HepG2 (cell line): ENCODE measurements at regions not wholly inside any gene's neighbourhood (a gene's known extent, or its start where the extent isn't known, plus 50 kb on each side); places are given as distances from the start of the nearest gene placed in this dataset.

ENCODE experiments used
- ASH2L ChIP-seq: fragments of 300-600, 200-600 bp; sonication (generic); IDR thresholded peaks from 2 replicates; pipeline ENCODE4 v1.7.0; 2017; ENCODE audit warnings: low read depth, mild to moderate bottlenecking, moderate library complexity, mixed read lengths, low read length; ENCODE audit not compliant: insufficient read length
- ATF5 ChIP-seq: sonication (generic); formaldehyde crosslinking; IDR thresholded peaks from 2 replicates; pipeline ENCODE4 v1.4.0; 2020; ENCODE audit warnings: mild to moderate bottlenecking, low read depth, missing genetic modification reagents
- CBX1 ChIP-seq: IDR thresholded peaks from one replicate; pipeline ENCODE4 v1.6.1; 2016; ENCODE audit warnings: antibody characterized with exemption, low read depth
- FOXO1 ChIP-seq: sonication (generic); formaldehyde crosslinking; IDR thresholded peaks from 2 replicates; pipeline ENCODE4 v1.4.0; 2020; ENCODE audit warnings: missing genetic modification reagents
- GATAD2A ChIP-seq: IDR thresholded peaks from 2 replicates; pipeline ENCODE4 v1.6.1; 2016
- HBP1 ChIP-seq: IDR thresholded peaks from 2 replicates; pipeline ENCODE4 v1.6.1; 2016; ENCODE audit warnings: low read depth, control low read depth
- HMGA1 ChIP-seq: sonication (generic); formaldehyde crosslinking; conservative IDR thresholded peaks from 2 replicates; pipeline ENCODE4 v1.4.0; 2020; ENCODE audit warnings: missing genetic modification reagents
- HNRNPK ChIP-seq: fragments of 200-400 bp; formaldehyde crosslinking; IDR thresholded peaks from 2 replicates; pipeline ENCODE4 v1.6.1; 2018; ENCODE audit warnings: low read length, low read depth, moderate library complexity, mild to moderate bottlenecking; ENCODE audit not compliant: poor library complexity, severe bottlenecking
- KDM6A ChIP-seq: IDR thresholded peaks from 2 replicates; pipeline ENCODE4 v1.6.1; 2016; ENCODE audit warnings: low read depth
- MAZ ChIP-seq, 2 experiments: sonication (generic) in 1 of 2; formaldehyde crosslinking in 1 of 2; IDR thresholded peaks; 2 replicates each; pipeline versions ENCODE4 v1.5.0 to v1.6.1; 2012 to 2020; ENCODE audit warnings: low read depth in 2 of 2, mild to moderate bottlenecking in 2 of 2, borderline replicate concordance in 1 of 2, improper control_type of control experiment in 1 of 2, low read length in 1 of 2, missing genetic modification reagents in 1 of 2, moderate library complexity in 1 of 2
- PAX8 ChIP-seq: sonication (generic); formaldehyde crosslinking; IDR thresholded peaks from 2 replicates; pipeline ENCODE4 v1.8.0; 2022; ENCODE audit warnings: mild to moderate bottlenecking, missing genetic modification reagents, borderline replicate concordance
- PAXIP1 ChIP-seq: sonication (generic); formaldehyde crosslinking; conservative IDR thresholded peaks from 2 replicates; pipeline ENCODE4 v1.4.0; 2020; ENCODE audit warnings: mild to moderate bottlenecking, missing genetic modification reagents, moderate library complexity
- POLR2G ChIP-seq: fragments of 200-400 bp; formaldehyde crosslinking; IDR thresholded peaks from 2 replicates; pipeline ENCODE4 v1.6.1; 2018; ENCODE audit warnings: mild to moderate bottlenecking, low read depth, low read length, moderate library complexity
- RARG ChIP-seq: sonication (generic); formaldehyde crosslinking; IDR thresholded peaks from 2 replicates; pipeline ENCODE4 v1.4.0; 2020; ENCODE audit warnings: low read depth, mild to moderate bottlenecking, missing genetic modification reagents
- RCOR2 ChIP-seq: IDR thresholded peaks from 2 replicates; pipeline ENCODE4 v1.6.1; 2016; ENCODE audit warnings: missing biosample characterization, missing genetic modification reagents
- RFXANK ChIP-seq: IDR thresholded peaks from 2 replicates; pipeline ENCODE4 v1.6.1; 2016
- TFE3 ChIP-seq: IDR thresholded peaks from 2 replicates; pipeline ENCODE4 v1.6.1; 2016
- ZNF264 ChIP-seq: sonication (generic); formaldehyde crosslinking; IDR thresholded peaks from 2 replicates; pipeline ENCODE4 v1.4.0; 2020; ENCODE audit warnings: missing genetic modification reagents
- TF ChIP-seq, protein P1 (sequence below): sonication (generic); formaldehyde crosslinking; IDR thresholded peaks from 2 replicates; pipeline ENCODE4 v1.8.0; 2022; ENCODE audit warnings: missing genetic modification reagents, mild to moderate bottlenecking, moderate library complexity, borderline replicate concordance

GRCh38 chr2:145755019-145755837 lies 1235.3 kb upstream of the ZEB2 start (continued):
- TF ChIP-seq HBP1: peak; percentile 67; the same call in 1 of the 2 replicates
- TF ChIP-seq RCOR2 (CRISPR knock-in tag): peak; percentile 83
- TF ChIP-seq ZNF264 (CRISPR knock-in tag): peak; percentile 86; the same call in 1 of the 2 replicates
- no peak for TF ChIP-seq RARG
- TF ChIP-seq GATAD2A (CRISPR knock-in tag): peak; percentile 87
- TF ChIP-seq HMGA1 (CRISPR knock-in tag): no peak
- no peak for TF ChIP-seq FOXO1 (CRISPR knock-in tag)
- peak; percentile 96 for TF ChIP-seq ASH2L
- TF ChIP-seq MAZ (IDR thresholded peaks at IDR 0.05; ENCODE audit: borderline replicate concordance, low read depth, low read length): no peak
- no peak for TF ChIP-seq MAZ (CRISPR knock-in tag; IDR thresholded peaks at IDR 0.05; ENCODE audit: low read depth)
- TF ChIP-seq CBX1: peak; percentile 32
- TF ChIP-seq TFE3 (CRISPR knock-in tag): no peak
- no peak for TF ChIP-seq POLR2G
- no peak; the same call in 1 of the 2 replicates for TF ChIP-seq RFXANK
- 0 out of 2 replicates have a peak, but pooled peaks have one; percentile 33 for TF ChIP-seq PAX8
- no peak for TF ChIP-seq ATF5 (CRISPR knock-in tag)
- no peak for TF ChIP-seq HNRNPK
- TF ChIP-seq, protein P1, sequence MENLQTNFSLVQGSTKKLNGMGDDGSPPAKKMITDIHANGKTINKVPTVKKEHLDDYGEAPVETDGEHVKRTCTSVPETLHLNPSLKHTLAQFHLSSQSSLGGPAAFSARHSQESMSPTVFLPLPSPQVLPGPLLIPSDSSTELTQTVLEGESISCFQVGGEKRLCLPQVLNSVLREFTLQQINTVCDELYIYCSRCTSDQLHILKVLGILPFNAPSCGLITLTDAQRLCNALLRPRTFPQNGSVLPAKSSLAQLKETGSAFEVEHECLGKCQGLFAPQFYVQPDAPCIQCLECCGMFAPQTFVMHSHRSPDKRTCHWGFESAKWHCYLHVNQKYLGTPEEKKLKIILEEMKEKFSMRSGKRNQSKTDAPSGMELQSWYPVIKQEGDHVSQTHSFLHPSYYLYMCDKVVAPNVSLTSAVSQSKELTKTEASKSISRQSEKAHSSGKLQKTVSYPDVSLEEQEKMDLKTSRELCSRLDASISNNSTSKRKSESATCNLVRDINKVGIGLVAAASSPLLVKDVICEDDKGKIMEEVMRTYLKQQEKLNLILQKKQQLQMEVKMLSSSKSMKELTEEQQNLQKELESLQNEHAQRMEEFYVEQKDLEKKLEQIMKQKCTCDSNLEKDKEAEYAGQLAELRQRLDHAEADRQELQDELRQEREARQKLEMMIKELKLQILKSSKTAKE (CRISPR knock-in tag): no peak
- peak; percentile 87 for TF ChIP-seq KDM6A (CRISPR knock-in tag)
- peak; percentile 90 for TF ChIP-seq PAXIP1 (CRISPR knock-in tag)
